Loucy (cell line): ENCODE measurements at regions not wholly inside any gene's neighbourhood (a gene's known extent, or its start where the extent isn't known, plus 50 kb on each side); places are given as distances from the start of the nearest gene placed in this dataset.

ENCODE experiments used
- EZH2phosphoT487 ChIP-seq: fragments of 200-600 bp; IDR thresholded peaks from 2 replicates; pipeline ENCODE4 v1.6.1; 2018; ENCODE audit warnings: antibody characterized with exemption, mild to moderate bottlenecking, moderate library complexity, borderline replicate concordance
- TF ChIP-seq, protein P1 (sequence below): fragments of 200-600 bp; sonication (generic); conservative IDR thresholded peaks from 2 replicates; pipeline ENCODE4 v1.5.1; 2014; ENCODE audit warnings: mild to moderate bottlenecking, antibody characterized with exemption, low read length

DNA sequence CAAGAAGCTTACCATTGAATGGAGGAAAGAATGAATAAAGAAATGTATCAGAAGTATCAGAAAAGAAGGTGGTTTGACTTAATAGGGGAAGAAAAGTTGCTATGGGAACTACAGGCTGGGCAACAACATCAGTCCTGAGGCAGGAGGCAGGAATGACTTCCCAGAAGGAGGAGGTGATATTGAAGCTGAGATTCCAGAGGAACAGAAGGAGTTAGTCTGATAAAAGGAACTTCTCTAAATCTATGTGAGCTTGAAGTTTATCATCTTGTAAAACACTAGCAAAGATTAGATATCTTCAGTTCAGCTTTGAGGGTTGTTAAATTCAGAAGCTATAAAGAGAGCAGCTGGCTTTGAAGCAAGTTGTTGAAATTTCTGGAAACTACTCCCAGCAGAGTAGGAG is 213.3 kb upstream of the THRB start:
- TF ChIP-seq, protein P1, sequence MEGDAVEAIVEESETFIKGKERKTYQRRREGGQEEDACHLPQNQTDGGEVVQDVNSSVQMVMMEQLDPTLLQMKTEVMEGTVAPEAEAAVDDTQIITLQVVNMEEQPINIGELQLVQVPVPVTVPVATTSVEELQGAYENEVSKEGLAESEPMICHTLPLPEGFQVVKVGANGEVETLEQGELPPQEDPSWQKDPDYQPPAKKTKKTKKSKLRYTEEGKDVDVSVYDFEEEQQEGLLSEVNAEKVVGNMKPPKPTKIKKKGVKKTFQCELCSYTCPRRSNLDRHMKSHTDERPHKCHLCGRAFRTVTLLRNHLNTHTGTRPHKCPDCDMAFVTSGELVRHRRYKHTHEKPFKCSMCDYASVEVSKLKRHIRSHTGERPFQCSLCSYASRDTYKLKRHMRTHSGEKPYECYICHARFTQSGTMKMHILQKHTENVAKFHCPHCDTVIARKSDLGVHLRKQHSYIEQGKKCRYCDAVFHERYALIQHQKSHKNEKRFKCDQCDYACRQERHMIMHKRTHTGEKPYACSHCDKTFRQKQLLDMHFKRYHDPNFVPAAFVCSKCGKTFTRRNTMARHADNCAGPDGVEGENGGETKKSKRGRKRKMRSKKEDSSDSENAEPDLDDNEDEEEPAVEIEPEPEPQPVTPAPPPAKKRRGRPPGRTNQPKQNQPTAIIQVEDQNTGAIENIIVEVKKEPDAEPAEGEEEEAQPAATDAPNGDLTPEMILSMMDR: no peak
- TF ChIP-seq EZH2phosphoT487: no peak
